ENCODE measurements at regions not wholly inside any gene's neighbourhood (a gene's known extent, or its start where the extent isn't known, plus 50 kb on each side); places are given as distances from the start of the nearest gene placed in this dataset.

- no peak for TF ChIP-seq CTCF (IDR thresholded peaks at IDR 0.05; ENCODE audit: low read depth, low read length, poor library complexity, severe bottlenecking)
- no peak for TF ChIP-seq EZH2phosphoT487 (IDR thresholded peaks at IDR 0.05; ENCODE audit: borderline replicate concordance, low read length)
These were observed 479.0 kb downstream of the RAP2B start for GRCh38 chr3:153640689-153641665.
